ENCODE measurements at regions not wholly inside any gene's neighbourhood (a gene's known extent, or its start where the extent isn't known, plus 50 kb on each side); places are given as distances from the start of the nearest gene placed in this dataset.

DNA sequence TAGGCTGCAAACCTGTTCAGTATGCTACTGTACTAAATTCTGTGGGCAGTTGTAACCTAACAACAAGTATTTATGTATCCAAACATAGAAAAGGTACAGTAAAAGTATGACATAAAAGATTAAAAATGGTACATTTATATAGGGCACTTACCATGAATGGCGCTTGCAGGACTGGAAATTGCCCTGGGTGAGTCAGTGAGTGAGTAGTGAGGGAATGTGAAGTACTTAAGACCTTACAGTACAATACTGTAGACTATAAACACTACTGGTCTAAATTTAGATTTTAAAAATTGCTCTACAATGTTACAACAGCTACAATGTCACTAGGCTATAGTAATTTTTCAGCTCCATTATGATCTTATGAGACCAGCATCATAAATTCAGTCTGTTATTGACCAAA lies 146.0 kb upstream of the GNAI1 start (continued):
- TF ChIP-seq, protein P1, sequence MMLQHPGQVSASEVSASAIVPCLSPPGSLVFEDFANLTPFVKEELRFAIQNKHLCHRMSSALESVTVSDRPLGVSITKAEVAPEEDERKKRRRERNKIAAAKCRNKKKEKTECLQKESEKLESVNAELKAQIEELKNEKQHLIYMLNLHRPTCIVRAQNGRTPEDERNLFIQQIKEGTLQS (CRISPR knock-in tag; conservative IDR thresholded peaks at IDR 0.05): no peak
- TF ChIP-seq, protein P2, sequence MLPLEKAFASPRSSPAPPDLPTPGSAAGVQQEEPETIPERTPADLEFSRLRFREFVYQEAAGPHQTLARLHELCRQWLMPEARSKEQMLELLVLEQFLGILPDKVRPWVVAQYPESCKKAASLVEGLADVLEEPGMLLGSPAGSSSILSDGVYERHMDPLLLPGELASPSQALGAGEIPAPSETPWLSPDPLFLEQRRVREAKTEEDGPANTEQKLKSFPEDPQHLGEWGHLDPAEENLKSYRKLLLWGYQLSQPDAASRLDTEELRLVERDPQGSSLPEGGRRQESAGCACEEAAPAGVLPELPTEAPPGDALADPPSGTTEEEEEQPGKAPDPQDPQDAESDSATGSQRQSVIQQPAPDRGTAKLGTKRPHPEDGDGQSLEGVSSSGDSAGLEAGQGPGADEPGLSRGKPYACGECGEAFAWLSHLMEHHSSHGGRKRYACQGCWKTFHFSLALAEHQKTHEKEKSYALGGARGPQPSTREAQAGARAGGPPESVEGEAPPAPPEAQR (CRISPR knock-in tag; IDR thresholded peaks at IDR 0.05): no peak
- TF ChIP-seq CREM (CRISPR knock-in tag; IDR thresholded peaks at IDR 0.05): no peak
- TF ChIP-seq, protein P3, sequence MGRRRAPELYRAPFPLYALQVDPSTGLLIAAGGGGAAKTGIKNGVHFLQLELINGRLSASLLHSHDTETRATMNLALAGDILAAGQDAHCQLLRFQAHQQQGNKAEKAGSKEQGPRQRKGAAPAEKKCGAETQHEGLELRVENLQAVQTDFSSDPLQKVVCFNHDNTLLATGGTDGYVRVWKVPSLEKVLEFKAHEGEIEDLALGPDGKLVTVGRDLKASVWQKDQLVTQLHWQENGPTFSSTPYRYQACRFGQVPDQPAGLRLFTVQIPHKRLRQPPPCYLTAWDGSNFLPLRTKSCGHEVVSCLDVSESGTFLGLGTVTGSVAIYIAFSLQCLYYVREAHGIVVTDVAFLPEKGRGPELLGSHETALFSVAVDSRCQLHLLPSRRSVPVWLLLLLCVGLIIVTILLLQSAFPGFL (CRISPR knock-in tag; IDR thresholded peaks at IDR 0.05; ENCODE audit: borderline replicate concordance): no peak
- no peak for TF ChIP-seq ZNF423 (CRISPR knock-in tag; IDR thresholded peaks at IDR 0.05)
- TF ChIP-seq ZNF317 (CRISPR knock-in tag; IDR thresholded peaks at IDR 0.05; ENCODE audit: borderline replicate concordance, low read depth): no peak

DNA sequence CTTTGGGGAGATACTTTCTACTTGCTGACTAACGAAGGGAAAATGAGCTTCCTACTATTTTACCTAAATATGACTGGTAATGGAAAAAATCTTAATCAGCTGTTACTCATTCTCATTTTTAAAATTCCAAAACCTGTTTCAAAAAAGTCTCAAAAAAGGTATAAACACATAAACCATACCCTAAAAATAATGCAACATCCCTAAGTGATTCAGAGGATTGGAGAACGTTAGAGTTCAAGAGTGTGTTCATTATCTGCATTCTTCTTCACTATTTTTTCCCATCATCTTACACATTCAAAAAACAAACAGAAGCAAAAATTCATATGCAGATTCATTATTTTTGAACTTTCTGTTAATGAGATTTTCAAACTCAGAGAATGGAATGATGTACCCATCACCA lies 150.4 kb upstream of the GNAI1 start:
- POLR2A ChIA-PET: no interaction called here
- Mint-ChIP-seq H3K4me3 (no peak overlapping the region), H3K27ac (no peak overlapping the region), H3K27me3 (ENCODE audit: low read depth) (no peaks in the 10 kb centered on the region), H3K4me1 (no peaks in the 10 kb centered on the region), H3K9me3 (no peaks in the 10 kb centered on the region), H3K36me3 (no peaks in the 10 kb centered on the region)
- DNase-seq (ENCODE audit: low spot score) (no peak), ATAC-seq (no peak)
- TF ChIP-seq, protein P4, sequence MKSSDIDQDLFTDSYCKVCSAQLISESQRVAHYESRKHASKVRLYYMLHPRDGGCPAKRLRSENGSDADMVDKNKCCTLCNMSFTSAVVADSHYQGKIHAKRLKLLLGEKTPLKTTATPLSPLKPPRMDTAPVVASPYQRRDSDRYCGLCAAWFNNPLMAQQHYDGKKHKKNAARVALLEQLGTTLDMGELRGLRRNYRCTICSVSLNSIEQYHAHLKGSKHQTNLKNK (CRISPR knock-in tag; IDR thresholded peaks at IDR 0.05): no peak
- TF ChIP-seq, protein P5, sequence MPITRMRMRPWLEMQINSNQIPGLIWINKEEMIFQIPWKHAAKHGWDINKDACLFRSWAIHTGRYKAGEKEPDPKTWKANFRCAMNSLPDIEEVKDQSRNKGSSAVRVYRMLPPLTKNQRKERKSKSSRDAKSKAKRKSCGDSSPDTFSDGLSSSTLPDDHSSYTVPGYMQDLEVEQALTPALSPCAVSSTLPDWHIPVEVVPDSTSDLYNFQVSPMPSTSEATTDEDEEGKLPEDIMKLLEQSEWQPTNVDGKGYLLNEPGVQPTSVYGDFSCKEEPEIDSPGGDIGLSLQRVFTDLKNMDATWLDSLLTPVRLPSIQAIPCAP (CRISPR knock-in tag; IDR thresholded peaks at IDR 0.05): no peak
- TF ChIP-seq, protein P6, sequence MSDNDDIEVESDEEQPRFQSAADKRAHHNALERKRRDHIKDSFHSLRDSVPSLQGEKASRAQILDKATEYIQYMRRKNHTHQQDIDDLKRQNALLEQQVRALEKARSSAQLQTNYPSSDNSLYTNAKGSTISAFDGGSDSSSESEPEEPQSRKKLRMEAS (CRISPR knock-in tag; IDR thresholded peaks at IDR 0.05): no peak
- TF ChIP-seq, protein P7, sequence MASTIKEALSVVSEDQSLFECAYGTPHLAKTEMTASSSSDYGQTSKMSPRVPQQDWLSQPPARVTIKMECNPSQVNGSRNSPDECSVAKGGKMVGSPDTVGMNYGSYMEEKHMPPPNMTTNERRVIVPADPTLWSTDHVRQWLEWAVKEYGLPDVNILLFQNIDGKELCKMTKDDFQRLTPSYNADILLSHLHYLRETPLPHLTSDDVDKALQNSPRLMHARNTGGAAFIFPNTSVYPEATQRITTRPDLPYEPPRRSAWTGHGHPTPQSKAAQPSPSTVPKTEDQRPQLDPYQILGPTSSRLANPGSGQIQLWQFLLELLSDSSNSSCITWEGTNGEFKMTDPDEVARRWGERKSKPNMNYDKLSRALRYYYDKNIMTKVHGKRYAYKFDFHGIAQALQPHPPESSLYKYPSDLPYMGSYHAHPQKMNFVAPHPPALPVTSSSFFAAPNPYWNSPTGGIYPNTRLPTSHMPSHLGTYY (CRISPR knock-in tag; IDR thresholded peaks at IDR 0.05): no peak
- TF ChIP-seq SP1 (CRISPR knock-in tag; conservative IDR thresholded peaks at IDR 0.05) (no peak), CBFB (CRISPR knock-in tag; IDR thresholded peaks at IDR 0.05; ENCODE audit: low read depth) (no peak), ZNF396 (CRISPR knock-in tag; IDR thresholded peaks at IDR 0.05; ENCODE audit: borderline replicate concordance) (no peak), RELA (CRISPR knock-in tag; IDR thresholded peaks at IDR 0.05; ENCODE audit: borderline replicate concordance) (no peak)
- TF ChIP-seq, protein P8, sequence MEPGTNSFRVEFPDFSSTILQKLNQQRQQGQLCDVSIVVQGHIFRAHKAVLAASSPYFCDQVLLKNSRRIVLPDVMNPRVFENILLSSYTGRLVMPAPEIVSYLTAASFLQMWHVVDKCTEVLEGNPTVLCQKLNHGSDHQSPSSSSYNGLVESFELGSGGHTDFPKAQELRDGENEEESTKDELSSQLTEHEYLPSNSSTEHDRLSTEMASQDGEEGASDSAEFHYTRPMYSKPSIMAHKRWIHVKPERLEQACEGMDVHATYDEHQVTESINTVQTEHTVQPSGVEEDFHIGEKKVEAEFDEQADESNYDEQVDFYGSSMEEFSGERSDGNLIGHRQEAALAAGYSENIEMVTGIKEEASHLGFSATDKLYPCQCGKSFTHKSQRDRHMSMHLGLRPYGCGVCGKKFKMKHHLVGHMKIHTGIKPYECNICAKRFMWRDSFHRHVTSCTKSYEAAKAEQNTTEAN (CRISPR knock-in tag; IDR thresholded peaks at IDR 0.05): no peak
- CTCF ChIA-PET: no interaction called here

DNA sequence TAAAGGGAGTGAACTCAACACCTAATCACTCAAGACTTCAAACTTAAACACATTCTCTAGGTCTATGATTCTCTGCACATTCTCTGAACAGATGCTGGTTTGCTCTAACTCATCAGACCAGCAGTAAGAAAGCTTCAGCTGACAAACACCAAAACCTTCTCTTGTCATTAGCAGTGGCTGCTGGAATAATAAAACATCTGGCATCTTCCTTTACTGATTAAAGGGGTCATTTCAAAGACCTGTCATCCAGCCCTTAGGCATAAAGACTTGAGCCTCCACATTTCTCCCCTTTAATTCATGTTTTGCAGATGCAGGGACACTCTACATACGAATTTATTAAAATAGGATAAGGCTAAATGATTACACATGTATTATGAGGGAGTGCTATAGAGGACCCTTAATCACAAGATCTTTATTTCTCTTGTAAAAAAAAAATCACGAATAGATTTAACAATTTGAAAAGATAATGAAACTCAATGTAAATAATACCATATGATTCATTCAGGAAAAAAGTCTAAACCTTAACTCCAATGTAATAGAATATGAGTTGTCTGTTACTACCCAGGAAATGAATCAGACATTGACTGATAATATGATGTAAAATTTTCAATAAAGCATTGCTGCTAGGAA lies 152.4 kb upstream of the GNAI1 start:
- no peaks in the 10 kb centered on the region for H3K4me1 Mint-ChIP-seq
- H3K4me3 Mint-ChIP-seq: no peak overlapping the region
- H3K27ac Mint-ChIP-seq: no peak overlapping the region
- DNase-seq (ENCODE audit: low spot score) (no peak), ATAC-seq (no peak)
- ChIA-PET CTCF (no interaction called here), POLR2A (no interaction called here)
- H3K27me3 Mint-ChIP-seq (ENCODE audit: low read depth): no peaks in the 10 kb centered on the region
- peaks cover 7% of the 10 kb centered on the region for H3K9me3 Mint-ChIP-seq
- TF ChIP-seq SMAD3 (CRISPR knock-in tag; IDR thresholded peaks at IDR 0.05; ENCODE audit: borderline replicate concordance) (no peak), IRF2 (CRISPR knock-in tag; IDR thresholded peaks at IDR 0.05; ENCODE audit: borderline replicate concordance, low read depth) (no peak), JAZF1 (CRISPR knock-in tag; IDR thresholded peaks at IDR 0.05) (no peak), CREB1 (CRISPR knock-in tag; IDR thresholded peaks at IDR 0.05) (no peak)
- TF ChIP-seq, protein P9, sequence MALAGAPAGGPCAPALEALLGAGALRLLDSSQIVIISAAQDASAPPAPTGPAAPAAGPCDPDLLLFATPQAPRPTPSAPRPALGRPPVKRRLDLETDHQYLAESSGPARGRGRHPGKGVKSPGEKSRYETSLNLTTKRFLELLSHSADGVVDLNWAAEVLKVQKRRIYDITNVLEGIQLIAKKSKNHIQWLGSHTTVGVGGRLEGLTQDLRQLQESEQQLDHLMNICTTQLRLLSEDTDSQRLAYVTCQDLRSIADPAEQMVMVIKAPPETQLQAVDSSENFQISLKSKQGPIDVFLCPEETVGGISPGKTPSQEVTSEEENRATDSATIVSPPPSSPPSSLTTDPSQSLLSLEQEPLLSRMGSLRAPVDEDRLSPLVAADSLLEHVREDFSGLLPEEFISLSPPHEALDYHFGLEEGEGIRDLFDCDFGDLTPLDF (CRISPR knock-in tag; IDR thresholded peaks at IDR 0.05): no peak
- TF ChIP-seq, protein P10, sequence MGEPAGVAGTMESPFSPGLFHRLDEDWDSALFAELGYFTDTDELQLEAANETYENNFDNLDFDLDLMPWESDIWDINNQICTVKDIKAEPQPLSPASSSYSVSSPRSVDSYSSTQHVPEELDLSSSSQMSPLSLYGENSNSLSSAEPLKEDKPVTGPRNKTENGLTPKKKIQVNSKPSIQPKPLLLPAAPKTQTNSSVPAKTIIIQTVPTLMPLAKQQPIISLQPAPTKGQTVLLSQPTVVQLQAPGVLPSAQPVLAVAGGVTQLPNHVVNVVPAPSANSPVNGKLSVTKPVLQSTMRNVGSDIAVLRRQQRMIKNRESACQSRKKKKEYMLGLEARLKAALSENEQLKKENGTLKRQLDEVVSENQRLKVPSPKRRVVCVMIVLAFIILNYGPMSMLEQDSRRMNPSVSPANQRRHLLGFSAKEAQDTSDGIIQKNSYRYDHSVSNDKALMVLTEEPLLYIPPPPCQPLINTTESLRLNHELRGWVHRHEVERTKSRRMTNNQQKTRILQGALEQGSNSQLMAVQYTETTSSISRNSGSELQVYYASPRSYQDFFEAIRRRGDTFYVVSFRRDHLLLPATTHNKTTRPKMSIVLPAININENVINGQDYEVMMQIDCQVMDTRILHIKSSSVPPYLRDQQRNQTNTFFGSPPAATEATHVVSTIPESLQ (CRISPR knock-in tag; IDR thresholded peaks at IDR 0.05): no peak
- TF ChIP-seq, protein P3 (CRISPR knock-in tag; IDR thresholded peaks at IDR 0.05; ENCODE audit: borderline replicate concordance): no peak
- H3K36me3 Mint-ChIP-seq: no peaks in the 10 kb centered on the region
